ENCODE measurements at regions not wholly inside any gene's neighbourhood (a gene's known extent, or its start where the extent isn't known, plus 50 kb on each side); places are given as distances from the start of the nearest gene placed in this dataset.

DNA sequence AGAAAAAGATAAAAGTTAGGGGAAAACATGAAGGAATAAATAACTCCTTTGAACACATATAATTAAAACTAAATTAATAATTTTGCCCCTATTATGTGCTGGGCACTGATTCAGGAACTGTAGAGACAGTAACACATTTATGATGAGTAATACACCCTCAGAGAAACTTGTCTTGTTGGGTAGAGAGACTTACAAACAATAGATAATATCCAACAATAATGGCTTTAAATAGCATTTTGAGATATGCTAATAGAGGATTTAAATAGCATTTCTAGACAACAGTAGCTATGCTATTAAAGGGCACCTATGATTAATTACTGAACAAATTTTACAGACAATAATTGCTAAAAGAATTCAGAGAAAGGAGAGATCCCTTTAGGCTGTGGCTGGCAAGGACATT lies 455.5 kb downstream of the NUF2 start:
- no peak overlapping the region for H3K9ac ChIP-seq (ENCODE audit: low read length in 3 of 3)
- H3K4me1 ChIP-seq (ENCODE audit: control insufficient read depth in 2 of 3, insufficient read depth in 2 of 3, low read depth in 1 of 3, low read length in 3 of 3), result peaks cover 0 to 12% (median 0%) of the 10 kb centered on the region in 3 donors
- no peak overlapping the region for H3K4me3 ChIP-seq (ENCODE audit: low read length in 3 of 3)
- H3K27ac ChIP-seq (ENCODE audit: low read depth in 2 of 2, low read length in 2 of 2), result no peak overlapping the region
- no peaks in the 10 kb centered on the region for H3K27me3 ChIP-seq (ENCODE audit: control insufficient read depth, insufficient read depth, low read length)
- TF ChIP-seq, protein P1, sequence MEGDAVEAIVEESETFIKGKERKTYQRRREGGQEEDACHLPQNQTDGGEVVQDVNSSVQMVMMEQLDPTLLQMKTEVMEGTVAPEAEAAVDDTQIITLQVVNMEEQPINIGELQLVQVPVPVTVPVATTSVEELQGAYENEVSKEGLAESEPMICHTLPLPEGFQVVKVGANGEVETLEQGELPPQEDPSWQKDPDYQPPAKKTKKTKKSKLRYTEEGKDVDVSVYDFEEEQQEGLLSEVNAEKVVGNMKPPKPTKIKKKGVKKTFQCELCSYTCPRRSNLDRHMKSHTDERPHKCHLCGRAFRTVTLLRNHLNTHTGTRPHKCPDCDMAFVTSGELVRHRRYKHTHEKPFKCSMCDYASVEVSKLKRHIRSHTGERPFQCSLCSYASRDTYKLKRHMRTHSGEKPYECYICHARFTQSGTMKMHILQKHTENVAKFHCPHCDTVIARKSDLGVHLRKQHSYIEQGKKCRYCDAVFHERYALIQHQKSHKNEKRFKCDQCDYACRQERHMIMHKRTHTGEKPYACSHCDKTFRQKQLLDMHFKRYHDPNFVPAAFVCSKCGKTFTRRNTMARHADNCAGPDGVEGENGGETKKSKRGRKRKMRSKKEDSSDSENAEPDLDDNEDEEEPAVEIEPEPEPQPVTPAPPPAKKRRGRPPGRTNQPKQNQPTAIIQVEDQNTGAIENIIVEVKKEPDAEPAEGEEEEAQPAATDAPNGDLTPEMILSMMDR (IDR thresholded peaks at IDR 0.05; ENCODE audit: borderline replicate concordance, extremely low read depth, insufficient read depth), result no peak
- peaks cover 0 to 11% (median 2%) of the 10 kb centered on the region in 3 donors for H3K9me3 ChIP-seq (ENCODE audit: control insufficient read depth in 2 of 3, insufficient read depth in 1 of 3, low read length in 3 of 3)
- intact Hi-C loops (cut with DNase I), result no loop called here
- DNase-seq, result no peak
- no peak for FAIRE-seq
- no peaks in the 10 kb centered on the region for H3K36me3 ChIP-seq (ENCODE audit: control insufficient read depth in 2 of 3, insufficient read depth in 3 of 3, low read length in 3 of 3)

- FAIRE-seq (no peak), DNase-seq (no peak)
- H3K27ac ChIP-seq (ENCODE audit: low read depth in 2 of 2, low read length in 2 of 2), result no peak overlapping the region
- no peaks in the 10 kb centered on the region for H3K27me3 ChIP-seq (ENCODE audit: control insufficient read depth, insufficient read depth, low read length)
- peaks cover 0 to 11% (median 4%) of the 10 kb centered on the region in 3 donors for H3K9me3 ChIP-seq (ENCODE audit: control insufficient read depth in 2 of 3, insufficient read depth in 1 of 3, low read length in 3 of 3)
- TF ChIP-seq, protein P1 (IDR thresholded peaks at IDR 0.05; ENCODE audit: borderline replicate concordance, extremely low read depth, insufficient read depth), result no peak
- H3K36me3 ChIP-seq (ENCODE audit: control insufficient read depth in 2 of 3, insufficient read depth in 3 of 3, low read length in 3 of 3), result no peaks in the 10 kb centered on the region
- intact Hi-C loops (cut with DNase I), result no loop called here
- H3K4me3 ChIP-seq (ENCODE audit: low read length in 3 of 3), result no peak overlapping the region
- no peaks in the 10 kb centered on the region for H3K4me1 ChIP-seq (ENCODE audit: control insufficient read depth in 2 of 3, insufficient read depth in 2 of 3, low read depth in 1 of 3, low read length in 3 of 3)
- no peak overlapping the region for H3K9ac ChIP-seq (ENCODE audit: low read length in 3 of 3)
Measured at GRCh38 chr1:163781146-163781545, 459.4 kb downstream of the NUF2 start.

GRCh38 chr1:163785868-163786405 lies 464.2 kb downstream of the NUF2 start:
- H3K27ac ChIP-seq (ENCODE audit: low read depth in 2 of 2, low read length in 2 of 2), result no peak overlapping the region
- H3K9me3 ChIP-seq (ENCODE audit: control insufficient read depth in 2 of 3, insufficient read depth in 1 of 3, low read length in 3 of 3), result peaks cover 0 to 7% (median 4%) of the 10 kb centered on the region in 3 donors
- no peak for FAIRE-seq
- intact Hi-C loops (cut with DNase I), result no loop called here
- H3K4me1 ChIP-seq (ENCODE audit: control insufficient read depth in 2 of 3, insufficient read depth in 2 of 3, low read depth in 1 of 3, low read length in 3 of 3), result no peaks in the 10 kb centered on the region
- H3K9ac ChIP-seq (ENCODE audit: low read length in 3 of 3), result no peak overlapping the region
- H3K36me3 ChIP-seq (ENCODE audit: control insufficient read depth in 2 of 3, insufficient read depth in 3 of 3, low read length in 3 of 3), result no peaks in the 10 kb centered on the region
- no peak overlapping the region for H3K4me3 ChIP-seq (ENCODE audit: low read length in 3 of 3)
- no peak for DNase-seq
- TF ChIP-seq, protein P1 (IDR thresholded peaks at IDR 0.05; ENCODE audit: borderline replicate concordance, extremely low read depth, insufficient read depth), result no peak
- H3K27me3 ChIP-seq (ENCODE audit: control insufficient read depth, insufficient read depth, low read length), result no peaks in the 10 kb centered on the region

GRCh38 chr1:163789911-163790310 lies 468.2 kb downstream of the NUF2 start:
- H3K9ac ChIP-seq (ENCODE audit: low read length in 3 of 3), result no peak overlapping the region
- H3K36me3 ChIP-seq (ENCODE audit: control insufficient read depth in 2 of 3, insufficient read depth in 3 of 3, low read length in 3 of 3), result no peaks in the 10 kb centered on the region
- peaks cover 0 to 4% (median 0%) of the 10 kb centered on the region in 3 donors for H3K9me3 ChIP-seq (ENCODE audit: control insufficient read depth in 2 of 3, insufficient read depth in 1 of 3, low read length in 3 of 3)
- no peak for DNase-seq
- TF ChIP-seq, protein P1 (IDR thresholded peaks at IDR 0.05; ENCODE audit: borderline replicate concordance, extremely low read depth, insufficient read depth), result no peak
- intact Hi-C loops (cut with DNase I), result no loop called here
- no peak overlapping the region for H3K4me3 ChIP-seq (ENCODE audit: low read length in 3 of 3)
- FAIRE-seq, result no peak
- H3K27ac ChIP-seq (ENCODE audit: low read depth in 2 of 2, low read length in 2 of 2), result no peak overlapping the region
- no peaks in the 10 kb centered on the region for H3K4me1 ChIP-seq (ENCODE audit: control insufficient read depth in 2 of 3, insufficient read depth in 2 of 3, low read depth in 1 of 3, low read length in 3 of 3)
- no peaks in the 10 kb centered on the region for H3K27me3 ChIP-seq (ENCODE audit: control insufficient read depth, insufficient read depth, low read length)

All from kidney (tissue), 13 donors.